Amygdala (tissue), 56 donors: ENCODE measurements at regions not wholly inside any gene's neighbourhood (a gene's known extent, or its start where the extent isn't known, plus 50 kb on each side); places are given as distances from the start of the nearest gene placed in this dataset.

Experiments used
- DNase-seq, 56 donors: peaks; one replicate each; lab custom pipeline; 2025; lab: John Stamatoyannopoulos, UW

DNA sequence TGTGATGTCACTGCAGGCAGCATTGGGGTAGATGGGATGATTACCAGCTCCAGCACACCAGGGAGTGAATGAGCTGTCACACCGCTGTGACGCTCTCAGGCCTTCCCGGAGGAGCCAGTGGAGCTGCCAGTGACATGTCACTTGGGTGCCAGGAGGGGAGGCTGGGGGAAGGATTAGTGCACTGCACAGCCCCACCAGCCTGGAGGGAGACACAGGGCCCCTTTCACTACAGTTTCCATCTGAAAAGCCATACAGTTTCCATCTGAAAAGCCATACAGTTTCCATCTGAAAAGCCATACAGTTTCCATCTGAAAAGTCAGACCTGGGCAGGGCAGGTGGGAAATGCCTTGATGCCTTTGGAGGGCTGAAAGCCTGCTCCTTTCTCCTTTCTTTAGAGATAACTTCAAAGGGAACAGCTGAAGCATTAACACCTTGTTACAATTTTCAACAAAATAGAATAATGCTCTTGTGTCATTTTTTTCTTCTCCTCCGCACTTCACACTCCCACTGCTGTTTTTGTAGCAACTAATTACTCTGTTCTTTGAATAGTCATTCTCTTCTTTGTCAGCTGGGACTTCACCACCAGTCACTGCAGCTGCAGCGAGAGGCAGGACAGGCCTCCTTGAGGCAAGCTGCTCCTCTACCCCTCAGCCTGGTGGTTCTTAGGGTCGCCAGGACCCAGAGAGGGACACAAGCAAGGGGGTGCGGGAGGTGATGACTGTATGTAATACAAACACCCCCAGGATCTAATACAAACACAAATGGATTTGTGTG lies 256.9 kb upstream of the RGS6 start:
- DNase-seq, result peak in 22 of 56 donors; percentile 8 to 53 (median 26)

- DNase-seq, result no peak
These were observed 256.3 kb upstream of the RGS6 start for GRCh38 chr14:71675900-71676287.

- DNase-seq, result no peak
These were observed 251.4 kb upstream of the RGS6 start for GRCh38 chr14:71680736-71681387.

DNA sequence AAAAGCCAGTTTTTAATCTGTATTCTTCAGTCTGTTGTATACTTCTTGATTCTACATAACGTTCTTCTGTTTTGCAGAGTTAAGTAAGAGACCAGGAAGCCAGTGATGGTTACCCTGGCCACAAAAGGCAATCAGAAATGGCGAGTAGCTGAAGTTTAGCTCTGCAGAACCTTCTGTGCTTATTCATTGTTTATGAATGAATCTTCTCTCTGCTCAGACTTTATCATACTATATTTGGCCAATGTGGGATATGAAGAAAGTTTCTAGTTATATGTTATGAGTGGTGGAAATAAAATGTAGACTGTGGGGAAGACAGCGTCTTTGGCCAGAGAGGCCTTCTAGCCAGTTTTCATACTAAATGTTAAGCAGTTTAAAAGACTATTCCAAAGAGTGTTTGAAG lies 249.9 kb upstream of the RGS6 start:
- DNase-seq, result no peak

GRCh38 chr14:71684323-71684722 lies 247.9 kb upstream of the RGS6 start:
- no peak for DNase-seq

DNA sequence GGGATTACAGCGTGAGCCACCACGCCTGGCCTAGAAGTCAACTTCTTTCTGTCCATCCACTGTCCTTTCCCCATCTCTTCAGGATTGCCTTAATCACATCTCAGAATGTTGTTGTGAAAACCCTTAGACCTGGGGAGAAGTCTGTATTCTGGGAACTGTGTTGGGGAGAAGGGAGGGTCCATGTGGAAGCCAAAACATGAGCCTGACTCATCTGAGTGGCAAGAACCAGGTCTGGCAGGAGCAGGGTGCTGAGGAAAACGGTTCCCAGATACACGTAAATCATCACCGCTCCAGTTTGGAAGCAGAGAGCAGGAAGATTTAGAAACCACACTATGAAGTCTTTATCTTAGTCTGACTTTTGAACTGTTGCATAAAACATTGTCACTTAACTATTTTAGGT lies 245.6 kb upstream of the RGS6 start:
- no peak for DNase-seq

DNA sequence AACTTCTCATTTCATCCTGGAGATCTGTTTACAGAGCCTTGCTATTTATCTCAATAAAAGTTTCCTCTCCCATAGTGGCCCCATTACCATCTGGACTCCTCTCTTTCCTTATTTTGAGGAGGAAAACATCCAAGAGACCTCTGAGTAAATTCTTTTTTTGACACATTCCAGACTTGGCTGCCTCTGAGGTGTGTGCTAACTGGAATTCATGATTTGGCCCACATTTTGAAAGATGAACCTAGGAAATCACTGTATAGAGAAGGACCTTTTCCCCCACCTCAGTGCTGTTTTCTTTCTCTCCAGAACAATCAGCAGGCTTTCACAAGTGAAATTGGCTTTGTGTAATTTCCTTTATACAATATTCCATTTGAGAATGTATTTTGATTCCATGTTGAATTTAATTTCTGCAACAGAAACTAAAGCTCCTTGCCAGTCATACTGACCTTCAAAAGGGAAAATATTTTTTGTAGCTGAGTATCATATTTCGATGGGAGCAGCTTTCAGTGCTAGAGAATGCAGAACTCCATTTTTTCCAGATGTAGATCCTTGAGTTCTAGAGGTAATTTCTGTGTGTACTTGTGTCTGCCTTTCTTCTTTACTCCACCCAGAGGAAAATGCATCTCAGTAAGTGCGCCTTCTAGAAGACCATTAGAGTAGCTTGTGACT lies 244.9 kb upstream of the RGS6 start:
- no peak for DNase-seq

DNA sequence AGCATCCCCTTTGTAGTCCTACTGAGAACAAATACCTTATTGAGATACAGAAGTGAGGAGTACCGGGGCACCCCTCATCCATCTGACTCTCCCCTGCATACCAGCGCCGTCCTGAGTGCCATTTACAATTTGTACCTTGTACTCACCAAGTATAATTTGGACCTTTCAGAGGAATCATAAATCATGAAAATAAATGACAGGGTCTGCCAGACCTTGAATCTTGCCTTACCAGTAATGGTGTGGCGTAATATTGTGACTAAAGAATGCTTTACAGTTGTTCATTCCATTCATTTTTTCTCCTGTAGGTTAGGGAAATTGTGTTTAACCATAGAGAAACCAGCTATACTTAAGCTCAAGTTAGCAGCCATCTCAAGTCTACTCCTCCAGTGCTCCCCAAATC lies 243.7 kb upstream of the RGS6 start:
- DNase-seq, result no peak

- no peak for DNase-seq
These were observed 241.8 kb upstream of the RGS6 start for GRCh38 chr14:71690478-71690877.

DNA sequence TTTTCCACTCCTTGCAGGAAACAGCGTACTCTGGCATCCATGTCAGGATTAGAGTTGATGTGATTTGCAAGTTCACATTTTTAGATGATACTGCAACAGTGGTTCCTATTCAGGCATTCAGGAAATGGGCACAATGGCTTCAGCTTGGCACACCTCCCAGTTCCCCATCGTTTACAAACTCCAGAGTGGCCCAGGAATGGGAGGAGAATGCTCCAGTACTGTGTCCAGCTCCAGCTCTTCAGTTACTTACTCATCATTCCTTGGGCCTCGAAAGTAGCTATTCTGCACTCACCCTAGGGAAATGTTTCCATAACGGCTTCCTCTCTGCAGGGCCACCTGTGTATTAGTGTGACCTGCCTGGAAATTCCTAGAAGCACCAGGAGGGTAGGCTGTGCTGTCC lies 239.7 kb upstream of the RGS6 start:
- DNase-seq, result peak in 37 of 56 donors; percentile 10 to 73 (median 32)

DNA sequence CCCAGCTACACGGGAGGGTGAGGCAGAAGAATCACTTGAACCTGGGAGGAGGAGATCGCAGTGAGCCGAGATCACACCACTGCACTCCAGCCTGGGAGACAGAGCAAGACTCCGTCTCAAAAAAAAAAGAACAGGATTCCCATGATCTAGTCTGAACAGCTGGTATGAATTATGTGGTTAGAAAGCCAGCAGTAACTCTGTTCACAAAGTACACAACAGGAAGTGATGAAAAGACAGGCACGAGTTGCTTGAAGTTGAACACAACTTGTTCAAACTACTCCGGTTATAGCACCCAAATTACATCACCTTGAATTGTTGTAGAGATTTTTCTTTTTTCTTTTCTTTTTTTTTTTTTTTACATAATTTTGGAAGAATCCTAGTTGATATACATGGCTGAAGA lies 238.8 kb upstream of the RGS6 start:
- DNase-seq, result no peak

- peak in 1 of 56 donors; percentile 11 for DNase-seq
These were observed 237.4 kb upstream of the RGS6 start for GRCh38 chr14:71694591-71695530.

- DNase-seq, result no peak
These were observed 236.4 kb upstream of the RGS6 start for GRCh38 chr14:71695611-71696350.

- DNase-seq, result no peak
These were observed 234.2 kb upstream of the RGS6 start for GRCh38 chr14:71698027-71698426.

- DNase-seq, result no peak
These were observed 233.6 kb upstream of the RGS6 start for GRCh38 chr14:71698673-71699072.

DNA sequence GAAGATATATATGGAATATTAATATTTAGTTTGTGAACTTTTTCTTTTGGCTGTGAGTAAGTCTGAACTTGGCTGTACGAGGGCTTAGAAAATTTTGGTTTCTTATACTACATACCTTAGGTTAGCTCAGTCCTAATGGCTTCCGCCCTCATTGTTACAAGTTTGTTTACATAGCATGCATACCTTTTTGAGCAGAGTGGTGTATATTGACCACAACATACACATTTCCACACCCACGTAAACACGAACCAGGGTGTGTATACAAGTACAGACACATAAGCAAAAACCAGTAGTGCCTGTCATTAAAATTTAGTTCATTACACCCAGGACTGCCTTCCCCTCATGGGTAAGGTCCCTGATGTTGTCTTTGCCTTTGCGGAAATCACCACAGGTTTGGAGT lies 230.2 kb upstream of the RGS6 start:
- DNase-seq, result no peak

DNA sequence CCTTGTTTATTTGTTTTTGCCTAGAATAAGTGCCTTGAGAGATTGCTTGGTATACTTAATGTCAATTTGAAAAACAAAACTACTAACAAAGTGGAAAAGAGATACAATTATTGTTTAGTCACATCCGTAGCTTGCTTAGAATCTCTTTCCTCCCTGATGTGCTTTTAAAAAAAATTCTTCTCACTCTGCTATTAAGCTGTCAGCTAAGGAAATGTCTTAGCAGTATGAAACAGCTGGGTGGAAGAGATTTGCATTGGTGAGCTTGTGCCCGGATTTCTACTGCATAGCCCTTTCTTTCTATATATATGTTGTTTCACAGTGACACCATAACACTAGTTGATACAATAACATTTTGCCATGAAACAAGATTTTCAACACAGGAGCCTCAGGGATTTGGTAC lies 229.4 kb upstream of the RGS6 start:
- no peak for DNase-seq

- DNase-seq, result peak in 9 of 56 donors; percentile 2 to 42 (median 13)
These were observed 228.8 kb upstream of the RGS6 start for GRCh38 chr14:71703477-71703876.

DNA sequence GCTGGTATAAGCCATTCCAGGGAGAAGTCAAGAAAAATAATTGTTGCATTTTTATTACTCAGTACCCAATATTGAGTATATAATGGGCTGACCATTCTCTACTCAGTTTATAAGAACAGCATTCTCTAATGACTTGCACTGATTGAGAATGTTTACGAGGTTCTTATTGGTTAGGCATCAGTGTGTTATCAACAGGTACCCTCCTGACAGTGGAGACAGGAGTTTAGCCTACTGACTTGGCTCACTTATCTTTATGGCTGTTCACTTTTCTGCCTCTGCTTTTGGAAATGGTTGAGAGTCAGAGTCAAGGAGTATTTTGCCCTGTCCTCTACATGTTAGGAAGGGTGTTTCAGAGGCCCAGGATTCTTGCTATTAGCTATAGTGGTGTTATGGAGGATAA lies 228.0 kb upstream of the RGS6 start:
- DNase-seq, result no peak

- DNase-seq, result no peak
These were observed 226.8 kb upstream of the RGS6 start for GRCh38 chr14:71705460-71705859.
